ENCODE measurements at regions not wholly inside any gene's neighbourhood (a gene's known extent, or its start where the extent isn't known, plus 50 kb on each side); places are given as distances from the start of the nearest gene placed in this dataset.

DNA sequence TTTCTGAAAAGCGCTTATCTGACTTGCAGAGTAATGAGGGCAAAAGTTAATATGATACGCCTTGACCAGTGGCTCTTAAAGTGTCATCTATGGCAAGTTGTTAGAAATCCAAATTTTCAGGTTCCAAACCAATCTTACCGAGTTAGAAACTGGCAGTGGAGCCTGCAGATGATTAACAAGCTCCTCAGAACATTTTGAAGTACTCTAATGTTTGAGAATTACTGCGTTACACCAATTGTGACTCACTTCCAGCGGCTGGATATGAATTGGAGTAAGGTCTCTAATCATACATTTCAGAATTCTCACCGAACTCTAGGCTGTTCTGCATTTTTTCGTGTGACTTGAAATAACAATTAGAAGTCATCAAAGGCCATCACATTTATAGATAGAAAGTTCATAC is 73.5 kb upstream of the TMPRSS15 start:
- TF ChIP-seq ZNF274 (IDR thresholded peaks at IDR 0.05; ENCODE audit: low read depth, low read length) (no peak), YY1 (IDR thresholded peaks at IDR 0.05; ENCODE audit: insufficient read depth, insufficient read length) (no peak)

Data from NT2/D1 (cell line).